Heart left ventricle (tissue), 16 donors: ENCODE measurements at regions not wholly inside any gene's neighbourhood (a gene's known extent, or its start where the extent isn't known, plus 50 kb on each side); places are given as distances from the start of the nearest gene placed in this dataset.

ENCODE experiments used
- ATAC-seq, 4 donors: fragments of 200-7000 bp; cut with Tn5 transposase; one replicate each; pipeline ENCODE4 v1.9.1; 2020 to 2022; ENCODE audit warnings: moderate library complexity in 4 of 4, mild to moderate bottlenecking in 3 of 4, moderate number of reproducible peaks in 1 of 4
- DNase-seq, 5 donors: peaks; one replicate each; pipeline ENCODE4 v3.0.0-alpha.2; 2020
- H3K27ac ChIP-seq, 12 donors: fragments of 200-600 bp; sonication (generic) in 4 of 12; one replicate each; pipeline versions ENCODE4 v1.5.0 to v1.8.0; 2016 to 2022; ENCODE audit warnings: mild to moderate bottlenecking in 2 of 12
- H3K27me3 ChIP-seq, 9 donors: fragments of 200-600 bp; sonication (generic) in 2 of 9; one replicate each; pipeline versions ENCODE4 v1.5.1 to v1.8.0; 2016 to 2022; ENCODE audit warnings: mild to moderate bottlenecking in 3 of 9
- H3K36me3 ChIP-seq, 9 donors: fragments of 200-600 bp; sonication (generic) in 2 of 9; one replicate each; pipeline versions ENCODE4 v1.5.0 to v1.8.0; 2018 to 2022; ENCODE audit warnings: mild to moderate bottlenecking in 2 of 9
- H3K4me1 ChIP-seq, 12 donors: fragments of 200-600 bp; sonication (generic) in 4 of 12; one replicate each; pipeline versions ENCODE4 v1.5.0 to v1.8.0; 2016 to 2022; ENCODE audit warnings: mild to moderate bottlenecking in 3 of 12
- H3K4me3 ChIP-seq, 12 donors: fragments of 200-600 bp; sonication (generic) in 4 of 12; one replicate each; pipeline versions ENCODE4 v1.5.0 to v1.8.0; 2017 to 2022; ENCODE audit warnings: mild to moderate bottlenecking in 9 of 12, moderate library complexity in 4 of 12
- H3K9me3 ChIP-seq, 12 donors: fragments of 200-600 bp; sonication (generic) in 4 of 12; one replicate each; pipeline versions ENCODE4 v1.5.0 to v1.8.0; 2016 to 2022; ENCODE audit warnings: mild to moderate bottlenecking in 1 of 12
- POLR2A ChIP-seq, 2 donors: fragments of 450-650 bp; IDR thresholded peaks; one replicate each; pipeline ENCODE4 v1.6.1; 2017; ENCODE audit warnings: antibody characterized with exemption in 2 of 2, mild to moderate bottlenecking in 2 of 2, moderate library complexity in 2 of 2
- WGBS, 4 donors: extraction: QIAGEN DNeasy Blood & Tissue Kit in 2 of 4; methylation state at CpG; one replicate each; pipeline versions ENCODE4 v1.1.5 to v1.1.7; 2013 to 2018; 5-methylcytosine and 5-hydroxymethylcytosine counted together
- intact Hi-C, 10 donors: fragments of 100-400 bp; cut with DNase I; formaldehyde crosslinking; loops; one replicate each; pipeline versions ENCODE4 v1.11.1 to v1.14.2; 2022
- TF ChIP-seq, protein P1 (sequence below), 12 donors: fragments of 200-600 bp; sonication (generic) in 4 of 12; IDR thresholded peaks; one replicate each; pipeline versions ENCODE4 v1.5.0 to v1.8.0; 2018 to 2022; ENCODE audit warnings: antibody characterized with exemption in 12 of 12, mild to moderate bottlenecking in 5 of 12
- donor health status: ischemic (EF 13 %, LVEDD 7.1; RV severe dilation, severe dysfunction).
- donor health status: healthy with polysubstance abuse.
- donor health status: DM: no; HTN: yes; CAD: no.
- donor health status: DM: no; HTN: no; CAD: no.
- donor health status: ischemic (EF 25% LVEDD 6.9; RV normal size, moderate dysfunction).
- donor health status: ischemic (EF 25% LVEDD 5.7; RV mildly dilated, moderate dysfunction).
- donor health status: healthy.
- donor health status: DM: yes; HTN: yes; CAD: no.
- donor health status: ischemic (EF 35%, LVEDD 5.7; RV mildly dilated, moderate dysfunction).
- donor health status: nonischemic (EF 11% LVEDD 7.7; RV severe dilation, severe dysfunction).
- donor health status: DM: yes; HTN: yes; CAD: no.
- donor health status: PGD.
- donor health status: ischemic (EF 29% LVEDD 5.4; RV normal size, mild dysfunction).
- donor health status: nonischemic (EF 23%, LVEDD 6.1; RV moderate dilation, normal function).

DNA sequence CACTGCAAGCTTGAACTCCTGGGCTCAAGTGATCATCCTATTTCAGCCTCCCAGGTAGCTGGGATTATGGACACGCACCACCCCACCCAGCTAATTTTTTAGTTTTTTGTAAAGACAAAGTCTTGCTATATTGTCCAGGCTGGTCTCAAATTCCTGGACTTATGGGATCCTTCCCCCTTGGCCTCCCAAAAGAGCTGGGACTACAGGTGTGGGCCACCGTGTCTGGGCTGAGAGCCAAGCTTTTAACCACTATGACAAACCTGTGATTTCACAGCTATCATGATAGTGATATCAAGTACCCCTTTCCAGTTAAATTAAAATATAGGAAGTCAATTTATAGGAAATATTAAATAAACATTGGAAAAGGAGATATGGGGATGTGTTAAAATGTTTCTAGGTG is 74.6 kb upstream of the IRX6 start:
- no peaks in the 10 kb centered on the region for H3K27me3 ChIP-seq
- peaks cover 0 to 11% (median 0%) of the 10 kb centered on the region in 12 donors for H3K9me3 ChIP-seq
- ATAC-seq: no peak
- no peak overlapping the region for H3K27ac ChIP-seq
- 75 to 94% (median 84%) methylated on average over 2 of the region's 2 CpGs for WGBS, 4 donors
- intact Hi-C loops: no loop called here
- no peaks in the 10 kb centered on the region for H3K36me3 ChIP-seq
- H3K4me3 ChIP-seq: no peak overlapping the region
- no peaks in the 10 kb centered on the region for H3K4me1 ChIP-seq
- TF ChIP-seq, protein P1, sequence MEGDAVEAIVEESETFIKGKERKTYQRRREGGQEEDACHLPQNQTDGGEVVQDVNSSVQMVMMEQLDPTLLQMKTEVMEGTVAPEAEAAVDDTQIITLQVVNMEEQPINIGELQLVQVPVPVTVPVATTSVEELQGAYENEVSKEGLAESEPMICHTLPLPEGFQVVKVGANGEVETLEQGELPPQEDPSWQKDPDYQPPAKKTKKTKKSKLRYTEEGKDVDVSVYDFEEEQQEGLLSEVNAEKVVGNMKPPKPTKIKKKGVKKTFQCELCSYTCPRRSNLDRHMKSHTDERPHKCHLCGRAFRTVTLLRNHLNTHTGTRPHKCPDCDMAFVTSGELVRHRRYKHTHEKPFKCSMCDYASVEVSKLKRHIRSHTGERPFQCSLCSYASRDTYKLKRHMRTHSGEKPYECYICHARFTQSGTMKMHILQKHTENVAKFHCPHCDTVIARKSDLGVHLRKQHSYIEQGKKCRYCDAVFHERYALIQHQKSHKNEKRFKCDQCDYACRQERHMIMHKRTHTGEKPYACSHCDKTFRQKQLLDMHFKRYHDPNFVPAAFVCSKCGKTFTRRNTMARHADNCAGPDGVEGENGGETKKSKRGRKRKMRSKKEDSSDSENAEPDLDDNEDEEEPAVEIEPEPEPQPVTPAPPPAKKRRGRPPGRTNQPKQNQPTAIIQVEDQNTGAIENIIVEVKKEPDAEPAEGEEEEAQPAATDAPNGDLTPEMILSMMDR (IDR thresholded peaks at IDR 0.05): no peak
- TF ChIP-seq POLR2A (IDR thresholded peaks at IDR 0.05): no peak
- DNase-seq: no peak

DNA sequence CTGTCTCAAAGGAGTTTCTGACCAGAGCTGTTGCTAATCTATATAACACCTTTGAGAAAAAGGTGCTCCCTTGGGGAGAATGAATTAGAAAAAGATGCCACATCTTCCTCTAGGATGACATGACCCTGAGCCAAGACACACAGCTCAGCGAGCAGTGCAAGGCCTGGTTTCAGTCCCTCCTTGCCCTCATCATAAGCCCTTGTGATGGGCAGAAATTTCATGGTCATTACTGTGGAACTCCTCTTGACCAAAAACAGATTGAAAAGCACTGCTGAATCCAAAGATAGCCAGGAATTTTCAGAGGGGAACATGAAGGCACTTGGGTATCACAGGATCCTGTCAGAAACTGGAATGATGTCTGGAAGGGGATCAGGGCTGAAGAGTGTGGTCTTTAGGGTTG is 74.1 kb upstream of the IRX6 start:
- Histone ChIP-seq H3K27ac (no peak overlapping the region), H3K36me3 (no peaks in the 10 kb centered on the region), H3K4me3 (no peak overlapping the region), H3K4me1 (no peaks in the 10 kb centered on the region), H3K9me3 (peaks cover 0 to 11% (median 0%) of the 10 kb centered on the region in 12 donors), H3K27me3 (no peaks in the 10 kb centered on the region)
- TF ChIP-seq, protein P1 (IDR thresholded peaks at IDR 0.05): no peak
- TF ChIP-seq POLR2A (IDR thresholded peaks at IDR 0.05): no peak
- ATAC-seq (no peak), DNase-seq (no peak)
- intact Hi-C loops: loop anchor here in 1 of 10 donors (10.0 kb wide), 1 partner anchor 1695 kb away; no protein-coding TSS in a partner anchor
- WGBS, 4 donors: 79 to 100% (median 86%) methylated on average over 1 of the region's 1 CpG

DNA sequence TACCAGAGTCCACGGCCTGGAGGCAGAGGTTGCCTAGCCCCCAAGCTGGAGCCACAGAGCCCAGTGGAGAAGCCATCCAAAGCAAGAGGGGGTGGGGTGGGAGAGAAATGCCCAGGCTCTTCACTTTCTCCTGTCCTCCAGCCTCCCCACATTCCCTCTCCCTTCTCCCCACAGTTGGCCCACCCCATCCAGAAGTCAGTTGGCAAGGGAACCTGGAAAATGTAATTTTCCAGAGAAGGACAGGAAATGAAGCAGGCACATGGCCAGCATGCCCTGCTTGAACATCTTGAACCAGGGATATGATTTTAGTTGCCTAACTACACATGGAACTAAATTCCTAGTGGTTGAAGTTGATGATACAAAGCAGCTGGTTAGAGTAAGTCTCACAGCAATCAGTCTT is 73.3 kb upstream of the IRX6 start:
- ATAC-seq: no peak
- Histone ChIP-seq H3K9me3 (peaks cover 0 to 11% (median 0%) of the 10 kb centered on the region in 12 donors), H3K27ac (no peak overlapping the region), H3K4me3 (no peak overlapping the region), H3K27me3 (no peaks in the 10 kb centered on the region), H3K4me1 (no peaks in the 10 kb centered on the region), H3K36me3 (no peaks in the 10 kb centered on the region)
- TF ChIP-seq, protein P1 (IDR thresholded peaks at IDR 0.05): no peak
- TF ChIP-seq POLR2A (IDR thresholded peaks at IDR 0.05): no peak
- no peak for DNase-seq
- 67 to 81% (median 79%) methylated on average over 1 of the region's 1 CpG for WGBS, 4 donors
- intact Hi-C loops: loop anchor here in 1 of 10 donors (10.0 kb wide), 1 partner anchor 1696 kb away; no protein-coding TSS in a partner anchor

DNA sequence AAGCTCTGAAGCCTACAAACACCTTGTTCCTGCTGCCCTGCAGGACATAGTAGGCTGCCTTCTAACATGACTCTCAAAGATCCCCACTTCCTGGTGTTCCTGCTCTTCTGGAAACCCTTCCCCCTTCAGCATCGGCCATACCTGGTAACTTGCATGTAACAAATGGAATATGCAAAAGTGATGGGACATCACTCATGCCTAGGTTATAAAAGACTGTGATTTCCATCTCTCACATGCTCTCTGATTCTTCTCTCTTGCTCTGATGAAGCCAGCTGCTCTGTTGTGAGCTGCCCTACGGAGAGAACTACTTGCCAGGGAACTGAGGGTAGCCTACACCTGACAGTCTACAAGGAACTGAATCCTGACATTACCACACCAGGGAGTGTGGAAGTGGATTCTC is 72.9 kb upstream of the IRX6 start:
- intact Hi-C loops: loop anchor here in 1 of 10 donors (10.0 kb wide), 1 partner anchor 1696 kb away; no protein-coding TSS in a partner anchor
- 83 to 91% (median 88%) methylated on average over 2 of the region's 2 CpGs for WGBS, 4 donors
- H3K4me1 ChIP-seq: no peaks in the 10 kb centered on the region
- H3K27me3 ChIP-seq: no peaks in the 10 kb centered on the region
- H3K9me3 ChIP-seq: peaks cover 0 to 11% (median 0%) of the 10 kb centered on the region in 12 donors
- H3K36me3 ChIP-seq: no peaks in the 10 kb centered on the region
- ATAC-seq: no peak
- no peak overlapping the region for H3K27ac ChIP-seq
- TF ChIP-seq, protein P1 (IDR thresholded peaks at IDR 0.05): no peak
- TF ChIP-seq POLR2A (IDR thresholded peaks at IDR 0.05): no peak
- H3K4me3 ChIP-seq: no peak overlapping the region
- DNase-seq: no peak
